ENCODE measurements at regions not wholly inside any gene's neighbourhood (a gene's known extent, or its start where the extent isn't known, plus 50 kb on each side); places are given as distances from the start of the nearest gene placed in this dataset.

GRCh38 chr2:60312618-60313017 is 240.8 kb downstream of the BCL11A start:
- no peak for DNase-seq (ENCODE audit: low read depth in 1 of 2, low spot score in 1 of 2)
- no peak overlapping the region for H3K27ac ChIP-seq (replicated peaks)

DNA sequence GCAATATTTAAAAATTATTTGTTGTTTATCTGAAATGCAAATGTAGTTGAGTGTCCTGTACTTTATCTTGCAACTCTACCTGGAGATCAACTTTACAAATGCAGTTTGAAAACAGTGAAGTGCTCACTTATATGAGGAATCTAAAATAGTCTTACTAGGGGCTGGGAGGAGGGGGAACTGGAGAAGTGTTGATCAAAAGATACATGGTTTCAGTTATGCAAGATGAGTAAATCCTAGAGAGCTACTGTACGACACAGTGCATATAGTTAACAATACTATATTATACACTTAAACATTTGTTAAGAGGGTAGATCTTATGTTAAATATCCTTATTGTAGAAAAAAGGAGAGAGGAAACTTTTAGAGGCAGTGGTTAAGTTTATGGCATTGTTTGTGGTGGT is 241.9 kb downstream of the BCL11A start:
- Histone ChIP-seq H3K4me3 (replicated peaks; ENCODE audit: insufficient read depth, low read length) (no peak overlapping the region), H3K27ac (replicated peaks) (no peak overlapping the region)

More at GRCh38 chr2:60312618-60313017, 240.8 kb downstream of the BCL11A start:
- Histone ChIP-seq H3K4me3 (replicated peaks; ENCODE audit: insufficient read depth, low read length) (no peak overlapping the region), H3K27me3 (ENCODE audit: insufficient read depth, poor library complexity, severe bottlenecking) (no peaks in the 10 kb centered on the region)
- TF ChIP-seq SPI1 (IDR thresholded peaks at IDR 0.05; ENCODE audit: borderline replicate concordance, low read depth) (no peak), GABPA (IDR thresholded peaks at IDR 0.05; ENCODE audit: low read depth) (no peak), POLR2AphosphoS5 (IDR thresholded peaks at IDR 0.05; ENCODE audit: low read depth) (no peak), CTCF (IDR thresholded peaks at IDR 0.05; ENCODE audit: insufficient read depth, low read length) (no peak)
- TF ChIP-seq, protein P1, sequence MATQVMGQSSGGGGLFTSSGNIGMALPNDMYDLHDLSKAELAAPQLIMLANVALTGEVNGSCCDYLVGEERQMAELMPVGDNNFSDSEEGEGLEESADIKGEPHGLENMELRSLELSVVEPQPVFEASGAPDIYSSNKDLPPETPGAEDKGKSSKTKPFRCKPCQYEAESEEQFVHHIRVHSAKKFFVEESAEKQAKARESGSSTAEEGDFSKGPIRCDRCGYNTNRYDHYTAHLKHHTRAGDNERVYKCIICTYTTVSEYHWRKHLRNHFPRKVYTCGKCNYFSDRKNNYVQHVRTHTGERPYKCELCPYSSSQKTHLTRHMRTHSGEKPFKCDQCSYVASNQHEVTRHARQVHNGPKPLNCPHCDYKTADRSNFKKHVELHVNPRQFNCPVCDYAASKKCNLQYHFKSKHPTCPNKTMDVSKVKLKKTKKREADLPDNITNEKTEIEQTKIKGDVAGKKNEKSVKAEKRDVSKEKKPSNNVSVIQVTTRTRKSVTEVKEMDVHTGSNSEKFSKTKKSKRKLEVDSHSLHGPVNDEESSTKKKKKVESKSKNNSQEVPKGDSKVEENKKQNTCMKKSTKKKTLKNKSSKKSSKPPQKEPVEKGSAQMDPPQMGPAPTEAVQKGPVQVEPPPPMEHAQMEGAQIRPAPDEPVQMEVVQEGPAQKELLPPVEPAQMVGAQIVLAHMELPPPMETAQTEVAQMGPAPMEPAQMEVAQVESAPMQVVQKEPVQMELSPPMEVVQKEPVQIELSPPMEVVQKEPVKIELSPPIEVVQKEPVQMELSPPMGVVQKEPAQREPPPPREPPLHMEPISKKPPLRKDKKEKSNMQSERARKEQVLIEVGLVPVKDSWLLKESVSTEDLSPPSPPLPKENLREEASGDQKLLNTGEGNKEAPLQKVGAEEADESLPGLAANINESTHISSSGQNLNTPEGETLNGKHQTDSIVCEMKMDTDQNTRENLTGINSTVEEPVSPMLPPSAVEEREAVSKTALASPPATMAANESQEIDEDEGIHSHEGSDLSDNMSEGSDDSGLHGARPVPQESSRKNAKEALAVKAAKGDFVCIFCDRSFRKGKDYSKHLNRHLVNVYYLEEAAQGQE (IDR thresholded peaks at IDR 0.05; ENCODE audit: insufficient replicate concordance, low read depth): no peak

GRCh38 chr2:60309941-60310660 is 243.4 kb downstream of the BCL11A start:
- Histone ChIP-seq H3K27me3 (ENCODE audit: insufficient read depth, poor library complexity, severe bottlenecking) (no peaks in the 10 kb centered on the region), H3K27ac (replicated peaks) (no peak overlapping the region), H3K4me3 (replicated peaks; ENCODE audit: insufficient read depth, low read length) (no peak overlapping the region)
- TF ChIP-seq SPI1 (IDR thresholded peaks at IDR 0.05; ENCODE audit: borderline replicate concordance, low read depth): no peak
- TF ChIP-seq, protein P1 (IDR thresholded peaks at IDR 0.05; ENCODE audit: insufficient replicate concordance, low read depth): no peak
- no peak for TF ChIP-seq POLR2AphosphoS5 (IDR thresholded peaks at IDR 0.05; ENCODE audit: low read depth)
- no peak for TF ChIP-seq GABPA (IDR thresholded peaks at IDR 0.05; ENCODE audit: low read depth)
- no peak for TF ChIP-seq CTCF (IDR thresholded peaks at IDR 0.05; ENCODE audit: insufficient read depth, low read length)
- DNase-seq (ENCODE audit: low read depth in 1 of 2, low spot score in 1 of 2): no peak

More for the DNA sequence above, 241.9 kb downstream of the BCL11A start:
- DNase-seq (ENCODE audit: low read depth in 1 of 2, low spot score in 1 of 2): no peak
- TF ChIP-seq, protein P1 (IDR thresholded peaks at IDR 0.05; ENCODE audit: insufficient replicate concordance, low read depth): no peak
- TF ChIP-seq GABPA (IDR thresholded peaks at IDR 0.05; ENCODE audit: low read depth): no peak
- no peak for TF ChIP-seq CTCF (IDR thresholded peaks at IDR 0.05; ENCODE audit: insufficient read depth, low read length)
- no peak for TF ChIP-seq POLR2AphosphoS5 (IDR thresholded peaks at IDR 0.05; ENCODE audit: low read depth)
- no peak for TF ChIP-seq SPI1 (IDR thresholded peaks at IDR 0.05; ENCODE audit: borderline replicate concordance, low read depth)
- no peaks in the 10 kb centered on the region for H3K27me3 ChIP-seq (ENCODE audit: insufficient read depth, poor library complexity, severe bottlenecking)

Measured in HL-60 (cell line).